GM19438 (cell line): ENCODE measurements at regions not wholly inside any gene's neighbourhood (a gene's known extent, or its start where the extent isn't known, plus 50 kb on each side); places are given as distances from the start of the nearest gene placed in this dataset.
"Not testable (repeated sequence)": the region's sequence is repeated elsewhere in the genome, so short reads cannot be mapped to it uniquely, and the experiment has no call there.

Source experiments
- ATAC-seq: cut with Tn5 transposase; IDR thresholded peaks from one replicate; pipeline ENCODE4 v1.9.1; 2021; ENCODE audit warnings: low read depth; ENCODE audit not compliant: unreplicated experiment

DNA sequence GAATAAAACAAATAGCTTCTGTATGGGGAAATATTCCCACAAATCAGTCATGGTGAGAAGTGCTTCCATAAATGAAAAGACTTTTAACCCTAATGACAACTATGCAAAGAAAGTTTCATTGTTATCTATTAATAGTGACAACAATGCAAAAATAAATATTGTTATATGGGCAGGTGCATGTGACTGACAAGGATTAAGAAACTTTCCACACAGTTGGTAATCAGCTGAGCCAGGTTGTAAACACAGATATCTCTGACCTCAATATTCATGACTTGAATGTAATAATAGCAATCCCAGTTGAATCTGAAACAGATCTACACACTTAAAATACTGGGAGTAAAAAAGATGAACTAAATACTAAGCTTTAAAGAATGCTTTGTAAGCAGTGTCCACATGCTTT, 517.0 kb upstream of the SOX11 start:
- ATAC-seq = no peak

DNA sequence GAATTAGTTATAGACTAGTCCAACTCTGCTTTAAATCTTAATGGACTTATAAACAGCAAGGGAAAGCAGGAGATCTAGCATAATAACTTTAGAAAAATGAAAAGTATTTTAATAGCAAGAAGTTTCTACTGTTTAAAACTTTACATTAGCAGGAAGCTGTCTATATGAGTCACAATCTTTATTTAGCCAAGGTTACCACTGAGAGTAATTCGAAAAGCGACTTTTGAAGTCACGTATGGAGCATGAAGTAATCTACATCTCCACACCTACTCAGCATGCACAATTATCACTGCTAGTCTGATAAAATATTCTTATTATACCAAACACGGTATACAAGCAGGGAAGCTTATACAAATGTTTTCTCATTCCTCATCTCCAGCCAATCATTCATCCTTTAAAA, 515.4 kb upstream of the SOX11 start:
- no peak for ATAC-seq

DNA sequence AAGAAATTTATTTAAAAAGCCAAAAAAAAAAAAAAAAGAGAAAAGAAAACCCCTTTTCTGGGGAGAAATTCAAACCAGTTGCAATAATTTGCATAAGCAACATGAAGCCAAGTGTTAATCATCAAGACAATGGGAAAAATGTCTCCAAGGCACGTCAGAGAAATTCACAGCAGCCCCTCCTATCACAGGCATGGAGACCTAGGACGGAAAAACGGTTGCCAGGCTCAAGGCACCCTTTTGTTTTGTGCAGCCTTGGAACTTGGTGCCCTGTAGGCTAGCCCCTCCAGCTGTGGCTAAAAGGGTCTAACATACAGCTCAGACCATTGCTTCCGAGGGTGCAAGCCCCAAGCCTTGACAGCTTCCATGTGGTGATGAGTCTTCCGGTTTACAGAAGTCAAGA, 509.2 kb upstream of the SOX11 start:
- no peak for ATAC-seq

DNA sequence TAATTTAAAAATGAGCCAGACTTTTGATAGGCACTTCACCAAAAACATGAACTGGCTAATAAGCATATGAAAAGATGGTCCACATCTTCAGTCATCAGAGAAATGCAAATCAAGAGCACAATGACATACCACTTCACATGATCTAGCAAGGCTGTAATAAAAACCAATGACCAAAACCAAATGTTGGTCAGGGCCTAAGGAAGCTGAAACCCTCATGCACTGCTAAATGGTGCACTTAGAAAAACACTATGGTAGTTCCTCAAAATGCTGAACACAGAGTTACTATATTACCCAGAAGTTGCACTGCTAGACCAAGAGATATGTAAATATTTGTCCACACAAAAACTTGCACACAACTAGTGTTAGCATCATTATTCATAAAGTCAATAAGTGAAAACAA, 504.9 kb upstream of the SOX11 start:
- ATAC-seq = no peak

DNA sequence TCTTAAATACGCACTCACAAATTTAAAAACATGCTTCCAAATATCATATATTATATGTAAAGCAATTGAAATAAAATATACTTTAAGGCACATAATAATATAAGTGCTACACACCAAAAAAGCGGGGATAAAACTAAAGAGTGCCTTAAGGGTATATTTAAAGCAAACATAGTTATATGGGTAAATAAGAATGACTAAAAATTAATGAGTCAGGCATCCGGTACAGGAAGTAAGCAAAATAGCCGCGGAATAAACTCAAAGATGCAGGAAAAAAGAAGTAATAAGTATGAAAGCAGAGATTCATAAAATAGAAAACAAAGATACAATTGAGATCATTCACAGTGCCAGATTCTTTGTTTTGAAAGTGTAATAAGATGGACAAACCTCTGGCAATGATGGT, 503.5 kb upstream of the SOX11 start:
- no peak for ATAC-seq

DNA sequence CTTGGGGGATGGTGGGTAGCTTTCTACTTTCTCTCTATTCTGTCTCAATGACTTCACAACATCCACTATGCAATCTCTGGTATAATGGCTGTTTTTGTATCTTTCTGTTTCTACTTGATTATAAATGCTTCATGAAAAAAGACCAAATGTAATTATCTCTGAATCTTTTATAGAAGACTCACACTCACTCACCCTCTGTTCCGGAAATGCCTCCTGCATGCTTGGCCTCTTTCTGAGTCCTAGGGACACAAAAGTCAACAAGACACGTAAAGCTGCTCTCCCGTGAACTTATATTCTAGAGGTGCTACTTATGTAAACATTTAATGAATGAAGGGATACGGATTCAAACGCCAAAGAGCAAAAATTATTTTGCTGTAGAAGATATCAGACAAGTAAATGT, 502.2 kb upstream of the SOX11 start:
- ATAC-seq = no peak

DNA sequence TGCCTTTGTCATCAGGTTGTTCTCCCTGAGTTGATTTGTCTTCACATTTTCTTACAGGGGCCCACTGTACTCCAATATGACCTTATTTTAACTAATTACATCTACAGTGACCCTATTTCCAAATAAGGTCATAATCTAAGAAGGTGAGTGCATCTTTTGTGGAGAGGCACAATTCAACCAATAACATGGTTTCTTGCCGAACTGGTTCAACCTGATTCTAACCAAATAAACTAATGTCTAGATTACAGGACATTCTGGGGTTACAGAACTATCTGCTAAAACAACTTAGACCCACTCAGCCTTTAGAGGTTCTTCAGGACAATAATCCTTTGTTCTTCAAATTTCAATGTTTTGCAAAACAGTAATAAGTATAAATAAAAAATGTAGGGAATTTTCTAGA, 496.5 kb upstream of the SOX11 start:
- ATAC-seq = no peak

DNA sequence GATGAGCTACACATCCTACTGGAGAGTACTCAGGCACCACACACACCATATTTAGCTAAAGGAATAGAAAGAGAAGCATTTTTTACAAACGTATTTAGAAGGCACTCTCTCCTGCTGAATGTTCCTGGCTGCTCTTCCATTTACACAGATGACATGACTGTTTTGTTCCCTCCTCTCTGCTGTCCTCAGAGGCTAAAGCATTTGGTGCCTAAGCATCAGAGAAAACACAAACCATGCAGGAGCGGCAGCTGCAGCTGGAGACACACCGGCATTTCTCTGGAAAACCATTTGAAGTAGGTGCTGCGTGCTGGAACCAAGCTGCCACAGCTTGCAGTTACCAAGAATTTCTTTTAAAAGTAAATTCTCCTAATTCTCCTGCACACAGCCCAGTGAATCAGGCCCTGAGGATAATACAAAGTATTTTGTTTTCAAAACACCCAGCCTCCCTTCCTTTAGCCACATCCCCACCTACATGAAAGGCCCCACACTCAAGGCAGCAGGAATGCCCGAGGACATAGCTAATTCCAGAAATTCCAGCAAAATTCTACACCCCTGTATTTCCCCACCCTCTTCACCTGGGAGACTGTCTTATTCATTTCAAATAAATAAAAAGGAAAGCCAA, 488.9 kb upstream of the SOX11 start:
- no peak for ATAC-seq

DNA sequence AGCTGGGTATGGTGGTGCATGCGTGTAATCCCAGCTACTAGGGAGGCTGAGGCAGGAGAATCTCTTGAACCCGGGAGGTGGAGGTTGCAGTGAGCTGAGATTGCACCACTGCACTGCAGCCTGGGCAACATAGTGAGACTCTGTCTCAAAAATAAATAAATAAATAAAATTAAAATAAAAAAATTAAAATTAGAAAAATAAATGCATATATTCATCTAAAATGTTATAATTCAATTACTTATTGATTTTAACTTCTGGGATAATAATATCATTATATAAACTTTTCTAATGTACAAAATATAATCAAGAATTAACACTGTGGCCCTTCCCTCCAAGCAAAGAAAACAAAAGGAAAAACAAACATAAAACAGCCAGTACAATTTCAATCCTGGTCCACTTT, 485.4 kb upstream of the SOX11 start:
- ATAC-seq = not testable (repeated sequence)

DNA sequence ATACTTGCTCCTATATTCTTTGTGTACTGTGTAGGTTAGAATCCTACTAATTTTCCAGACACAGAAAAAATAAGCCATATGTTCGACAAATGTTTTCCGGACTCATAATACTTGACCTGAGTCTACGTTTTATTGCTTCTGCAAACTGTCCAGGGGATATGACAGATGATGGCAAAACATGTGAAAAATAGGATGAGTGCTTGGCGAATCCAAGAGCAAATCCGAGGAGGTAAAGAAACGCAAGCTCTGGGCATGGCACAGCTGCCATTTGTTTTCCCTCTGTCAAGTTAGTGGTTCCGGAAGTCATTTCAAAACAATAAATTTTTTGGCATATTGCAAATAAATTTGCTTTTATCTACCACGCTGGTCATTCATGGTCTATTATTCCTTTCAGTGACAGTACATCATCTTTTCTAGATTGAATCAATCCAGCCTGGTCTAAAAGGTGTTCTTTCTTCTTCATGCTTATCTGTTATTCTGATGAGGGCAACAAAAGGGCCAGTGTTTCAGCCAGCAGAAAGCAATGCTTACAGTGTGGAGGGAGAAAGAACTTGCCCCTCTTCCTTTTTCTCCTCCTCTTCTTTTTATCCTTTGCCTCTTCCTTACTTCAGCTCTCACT, 476.1 kb upstream of the SOX11 start:
- ATAC-seq = no peak

DNA sequence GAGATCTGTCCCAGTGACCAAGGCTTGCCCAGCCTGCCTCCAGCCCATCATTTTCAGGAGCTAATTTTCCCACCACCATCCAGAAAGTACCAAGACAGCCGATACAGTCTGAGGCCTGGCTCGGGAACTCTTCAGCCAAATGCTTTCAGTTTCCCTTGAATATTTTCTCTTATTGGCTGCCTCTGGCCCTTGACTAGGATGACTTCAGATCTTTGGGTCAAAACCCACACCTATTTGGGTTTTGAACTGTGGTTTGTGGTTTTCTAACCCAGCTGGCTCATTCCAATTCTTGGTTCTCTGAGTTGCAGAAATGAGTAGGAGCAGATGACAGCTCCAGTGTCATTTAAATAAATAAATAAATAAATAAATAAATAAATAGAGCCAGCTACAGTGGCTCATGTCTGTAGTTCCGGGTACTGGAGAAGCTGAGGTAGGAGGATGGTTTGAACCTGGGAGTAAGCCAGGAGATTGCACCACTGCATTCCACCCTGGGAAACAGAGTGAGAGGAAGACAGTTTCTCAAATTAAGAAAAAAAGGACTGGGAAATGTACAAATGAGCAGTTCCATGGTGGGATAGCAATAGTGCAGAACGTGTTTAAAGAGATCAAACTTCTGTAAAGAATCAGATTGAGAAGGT, 465.0 kb upstream of the SOX11 start:
- ATAC-seq = no peak

DNA sequence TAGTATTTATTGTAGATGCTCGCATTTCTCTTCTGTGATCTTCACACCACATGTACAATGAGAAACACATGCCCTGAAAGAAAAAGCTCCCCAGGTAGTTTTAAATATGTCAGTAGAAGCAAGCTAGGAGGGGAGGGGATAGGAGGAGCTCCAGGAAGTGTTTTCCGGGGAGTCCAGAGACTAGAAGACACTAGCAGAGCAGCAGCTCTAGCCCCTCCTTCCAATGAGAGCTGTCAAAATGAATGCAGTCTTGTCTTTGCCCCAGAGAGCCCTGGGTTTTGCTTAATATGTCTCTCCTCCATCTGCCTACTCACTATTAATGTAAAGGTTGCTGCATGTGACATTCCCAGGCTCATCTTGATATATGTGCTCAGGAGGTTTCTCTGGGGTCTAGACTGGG, 462.6 kb upstream of the SOX11 start:
- no peak for ATAC-seq

DNA sequence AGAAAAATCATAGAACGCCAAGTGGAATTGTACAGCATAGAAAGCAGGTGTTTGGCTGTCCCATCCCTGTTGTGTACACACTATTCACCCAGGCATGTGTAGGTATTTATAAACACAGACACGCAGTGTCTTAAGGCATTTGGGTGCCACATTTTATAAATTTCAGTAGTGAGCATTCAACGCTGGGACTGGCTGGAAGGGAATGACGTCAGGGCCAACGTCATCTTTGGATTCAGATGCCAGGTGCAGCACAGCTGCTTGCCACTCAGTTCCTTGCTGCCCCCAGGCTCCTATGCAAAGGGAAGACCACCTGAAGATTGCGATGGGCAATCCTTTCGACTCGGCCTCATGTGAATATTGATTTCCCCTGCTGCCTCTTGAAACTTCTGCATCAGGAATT, 461.7 kb upstream of the SOX11 start:
- ATAC-seq = no peak

DNA sequence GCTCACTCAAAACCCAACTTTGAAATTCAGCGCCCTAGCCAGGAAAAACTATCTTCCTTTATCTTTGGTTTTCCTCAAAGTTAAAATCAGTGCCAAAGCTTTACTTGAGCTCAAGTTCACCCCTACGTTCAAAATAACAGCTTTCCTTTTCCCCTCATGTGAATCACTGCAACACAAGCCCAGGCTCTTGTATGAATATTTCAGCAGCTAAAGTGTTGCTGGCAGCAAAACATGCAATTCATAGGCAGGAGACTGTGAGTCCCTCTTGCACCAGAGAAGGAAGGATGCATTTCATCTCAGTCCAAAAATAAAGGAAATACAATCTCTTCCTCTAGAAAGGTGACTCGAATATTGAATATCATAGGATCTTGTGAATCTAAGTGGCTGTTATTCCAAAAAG, 461.3 kb upstream of the SOX11 start:
- no peak for ATAC-seq

DNA sequence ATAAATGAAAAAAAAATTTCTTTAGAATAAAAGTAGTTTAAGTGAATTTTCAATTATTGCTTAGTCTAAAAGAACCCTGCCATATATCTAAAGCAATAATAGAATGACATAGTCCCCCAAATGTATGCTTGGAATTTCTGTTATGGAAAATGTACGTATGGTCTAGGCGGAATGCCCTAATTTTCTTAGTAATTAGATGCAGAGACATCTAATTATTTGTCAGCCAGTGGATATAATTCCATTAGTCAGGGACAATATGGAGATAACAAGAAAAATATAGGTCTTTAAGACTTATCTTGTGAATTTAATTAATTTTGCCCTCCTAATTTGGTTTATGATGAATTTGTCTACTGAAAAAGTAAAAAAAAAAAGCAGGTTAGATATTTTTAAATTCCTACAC, 460.9 kb upstream of the SOX11 start:
- no peak for ATAC-seq

DNA sequence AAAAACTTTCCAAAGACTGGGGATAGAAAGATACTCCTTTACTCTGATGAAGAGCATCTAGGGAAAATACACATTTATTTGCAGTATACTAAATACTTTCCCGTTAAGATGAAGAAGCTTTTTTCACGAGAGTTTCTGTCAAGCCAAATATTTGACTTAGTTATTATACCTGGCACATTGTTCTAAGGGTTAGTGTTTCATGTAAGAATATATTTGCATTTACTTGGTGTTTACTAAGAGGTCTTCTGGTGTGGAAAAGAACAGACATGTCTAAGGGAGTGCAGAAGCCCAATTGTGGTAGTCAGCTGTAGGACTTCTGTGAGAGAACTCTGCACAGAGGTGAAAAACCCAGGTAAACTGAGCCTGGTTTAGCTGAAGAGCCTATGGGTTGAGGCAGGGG, 457.6 kb upstream of the SOX11 start:
- ATAC-seq = no peak

DNA sequence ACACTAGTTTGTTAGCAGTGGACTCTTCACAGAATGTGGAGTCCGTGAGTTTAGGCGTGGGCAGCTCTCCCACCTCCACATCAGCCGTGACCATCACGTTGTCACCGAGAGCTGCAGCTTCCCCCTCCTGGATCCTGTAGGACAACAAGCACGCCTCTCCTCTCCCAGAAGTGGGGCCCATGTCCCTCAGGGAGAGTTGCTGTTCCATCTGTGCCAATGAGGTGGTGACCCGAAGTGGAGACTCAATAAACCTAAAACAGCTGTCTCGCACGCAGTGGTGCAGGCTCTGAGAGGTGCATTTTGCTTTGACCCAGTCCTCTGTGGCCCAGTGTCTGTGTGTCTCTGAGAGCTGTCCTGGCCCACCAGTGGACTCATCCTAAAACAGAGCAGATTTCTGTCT, 456.5 kb upstream of the SOX11 start:
- ATAC-seq = no peak

DNA sequence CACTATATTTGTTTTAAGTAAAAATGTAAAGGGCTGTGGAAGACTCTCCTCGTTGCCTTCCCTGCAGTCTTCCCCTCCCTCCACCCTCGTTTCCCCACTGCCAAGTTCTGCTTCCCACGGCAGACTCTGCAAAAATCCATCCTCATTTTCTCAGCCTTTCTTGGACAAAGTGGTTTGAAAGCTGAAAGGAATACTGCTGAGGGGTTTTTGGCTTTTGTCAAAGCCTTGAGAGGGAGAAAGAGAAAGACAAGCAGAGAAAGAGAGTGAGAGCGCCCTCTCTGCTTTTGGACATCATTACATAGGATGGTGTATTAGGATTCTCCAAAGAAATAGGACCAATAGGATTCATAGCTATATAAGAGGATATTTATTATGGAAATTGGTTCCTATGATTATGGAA, 455.9 kb upstream of the SOX11 start:
- no peak for ATAC-seq

DNA sequence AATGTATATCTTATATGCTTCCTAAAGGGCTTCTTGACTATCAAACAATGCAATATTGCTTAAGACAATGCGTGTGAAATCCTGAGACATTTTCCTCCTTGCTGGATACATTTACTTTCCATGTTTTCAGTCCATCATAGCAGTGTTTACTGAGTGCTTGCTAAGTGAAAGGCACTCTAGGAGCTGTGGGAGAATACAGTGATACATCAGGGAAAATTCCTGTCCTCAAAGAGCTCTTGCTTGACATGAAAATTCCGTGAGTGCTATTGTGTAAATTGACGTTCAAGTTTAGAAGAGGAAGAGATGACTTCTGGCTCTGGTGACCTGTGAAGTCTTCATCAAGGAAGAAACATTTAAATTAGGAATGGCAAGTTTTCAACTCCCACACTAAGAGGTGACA, 449.4 kb upstream of the SOX11 start:
- no peak for ATAC-seq

DNA sequence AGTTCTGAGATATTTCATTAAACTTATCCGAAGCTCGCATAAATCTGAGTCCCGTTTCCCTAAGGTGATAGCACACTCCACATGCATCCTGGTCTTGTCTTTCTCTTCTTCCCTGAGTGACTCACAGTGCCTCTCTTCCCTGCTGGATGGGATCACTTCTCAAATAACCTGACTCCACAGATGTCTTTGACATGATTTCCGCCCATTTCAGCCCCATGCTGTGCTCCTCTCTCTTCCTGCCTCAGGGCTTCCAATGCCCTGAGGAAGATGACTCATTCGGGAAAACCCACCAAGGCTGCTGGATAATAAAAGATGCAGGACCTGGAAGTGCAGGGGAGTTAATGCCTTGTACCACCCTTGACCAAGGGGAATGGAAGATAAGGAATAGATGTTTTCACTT, 441.7 kb upstream of the SOX11 start:
- ATAC-seq = no peak

DNA sequence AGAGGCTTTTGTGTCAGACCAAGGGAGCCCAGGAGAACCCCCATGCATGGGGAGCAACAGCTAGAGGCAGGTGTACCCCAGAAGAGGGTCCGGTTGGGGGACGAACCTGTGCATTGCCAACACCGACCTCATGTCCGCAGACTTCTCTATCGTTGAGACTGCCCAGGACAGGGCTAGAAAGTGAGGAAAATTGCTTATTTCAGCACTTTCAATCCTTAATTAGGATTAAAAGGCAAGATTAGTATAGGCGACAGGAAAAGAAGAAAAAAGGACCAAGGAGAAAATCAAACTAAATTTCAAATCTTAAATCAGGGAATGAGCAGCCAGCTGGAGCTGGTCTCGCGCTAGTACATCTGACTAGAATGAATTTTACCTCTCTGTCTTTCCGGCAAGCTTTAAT, 438.9 kb upstream of the SOX11 start:
- ATAC-seq = no peak

DNA sequence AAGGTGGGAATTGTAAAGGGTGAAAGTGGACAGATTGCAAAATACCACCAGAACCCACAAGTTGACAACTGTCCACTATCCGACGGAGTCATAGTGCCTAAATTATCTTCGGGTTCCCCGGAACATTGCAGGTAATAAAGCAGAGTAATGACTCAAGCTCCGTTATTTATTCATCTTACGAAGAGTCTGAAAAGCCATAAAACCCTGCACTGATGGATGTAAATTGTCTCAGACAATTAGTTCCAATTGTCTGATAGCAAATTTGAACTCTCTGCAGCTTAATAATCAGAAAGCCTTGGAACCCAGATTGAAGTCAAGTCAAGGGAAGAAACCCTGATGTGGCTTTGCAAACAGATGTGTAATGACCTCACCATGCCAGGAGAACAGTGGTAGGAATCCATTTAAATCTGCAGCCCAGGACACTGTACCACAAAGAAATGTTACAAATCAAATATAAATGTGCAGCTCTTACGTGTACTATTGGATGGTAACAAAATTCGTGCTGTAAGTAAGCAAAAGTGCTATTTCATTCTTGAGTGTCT, 437.3 kb upstream of the SOX11 start:
- ATAC-seq = no peak
